Activated CD8-positive, alpha-beta memory T cell treated with anti-CD3 and anti-CD28 coated beads for 36 hours (primary cell): ENCODE measurements at regions not wholly inside any gene's neighbourhood (a gene's known extent, or its start where the extent isn't known, plus 50 kb on each side); places are given as distances from the start of the nearest gene placed in this dataset.
"Not testable (repeated sequence)": the region's sequence is repeated elsewhere in the genome, so short reads cannot be mapped to it uniquely, and the experiment has no call there.

Experiments
- CTCF ChIA-PET: fragments of 350-600 bp; sonication (Branson Sonifier 250); formaldehyde crosslinking; loops from one replicate; lab custom pipeline; 2021; ENCODE audit warnings: antibody characterized with exemption; lab: Charles Lee
- POLR2A ChIA-PET: fragments of 350-600 bp; sonication (Branson Sonifier 250); formaldehyde crosslinking; loops from one replicate; lab custom pipeline; 2021; ENCODE audit warnings: antibody characterized with exemption; lab: Charles Lee

DNA sequence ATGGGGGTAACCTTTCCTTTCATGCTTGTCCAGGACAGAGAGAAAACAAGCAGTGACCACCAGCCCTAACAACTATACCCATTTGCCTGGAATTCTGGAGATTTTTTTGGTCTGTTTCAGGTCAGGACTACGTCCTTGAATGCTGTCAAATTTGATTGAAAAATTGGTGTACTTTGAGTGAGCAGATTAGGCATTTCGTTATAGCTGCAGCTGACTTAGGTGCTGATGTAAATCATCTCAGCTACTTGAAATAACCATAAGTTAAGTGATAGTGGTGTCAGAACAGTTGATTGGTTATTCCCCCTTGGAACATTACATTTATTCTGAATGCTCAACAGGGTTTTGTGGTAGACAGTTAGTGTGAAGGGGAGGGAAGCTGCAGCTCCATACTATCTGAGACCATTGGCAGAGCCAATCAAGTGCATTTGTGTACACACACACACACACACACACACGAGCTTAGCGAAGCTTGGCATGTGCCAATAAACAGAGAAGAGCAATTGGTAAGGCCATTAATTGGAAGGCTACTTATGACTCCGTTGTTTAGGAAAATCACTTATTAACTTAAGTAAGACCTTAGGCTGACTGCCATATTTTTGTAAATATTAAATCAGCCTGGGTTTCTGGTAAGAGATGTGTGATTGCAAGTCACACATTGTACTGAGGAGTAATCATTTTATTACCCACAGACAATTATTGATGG, 447.8 kb downstream of the MFSD1 start:
- ChIA-PET POLR2A (no interaction called here), CTCF (no interaction called here)

DNA sequence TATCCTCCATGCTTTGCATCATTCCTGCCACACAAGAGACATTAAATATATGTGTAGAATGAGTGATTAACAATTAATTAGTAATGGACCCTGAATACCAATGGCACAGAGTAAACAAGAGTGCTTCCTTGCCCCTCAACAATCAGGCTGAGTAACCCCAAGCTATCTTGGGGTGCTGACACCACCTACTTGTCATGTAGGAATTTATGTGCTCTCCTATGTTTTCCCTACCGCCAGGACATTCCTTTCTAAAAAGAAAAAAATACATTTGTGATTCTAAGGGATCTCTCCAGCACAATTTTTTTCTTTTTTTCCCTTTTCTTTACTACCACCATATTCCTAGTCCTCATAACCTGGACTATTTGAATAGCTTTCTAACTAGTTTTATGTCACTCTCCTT, 449.1 kb downstream of the MFSD1 start:
- POLR2A ChIA-PET: no interaction called here
- CTCF ChIA-PET: no interaction called here

- POLR2A ChIA-PET: no interaction called here
- CTCF ChIA-PET: no interaction called here
Observed at GRCh38 chr3:159252274-159252673, 450.4 kb downstream of the MFSD1 start.

DNA sequence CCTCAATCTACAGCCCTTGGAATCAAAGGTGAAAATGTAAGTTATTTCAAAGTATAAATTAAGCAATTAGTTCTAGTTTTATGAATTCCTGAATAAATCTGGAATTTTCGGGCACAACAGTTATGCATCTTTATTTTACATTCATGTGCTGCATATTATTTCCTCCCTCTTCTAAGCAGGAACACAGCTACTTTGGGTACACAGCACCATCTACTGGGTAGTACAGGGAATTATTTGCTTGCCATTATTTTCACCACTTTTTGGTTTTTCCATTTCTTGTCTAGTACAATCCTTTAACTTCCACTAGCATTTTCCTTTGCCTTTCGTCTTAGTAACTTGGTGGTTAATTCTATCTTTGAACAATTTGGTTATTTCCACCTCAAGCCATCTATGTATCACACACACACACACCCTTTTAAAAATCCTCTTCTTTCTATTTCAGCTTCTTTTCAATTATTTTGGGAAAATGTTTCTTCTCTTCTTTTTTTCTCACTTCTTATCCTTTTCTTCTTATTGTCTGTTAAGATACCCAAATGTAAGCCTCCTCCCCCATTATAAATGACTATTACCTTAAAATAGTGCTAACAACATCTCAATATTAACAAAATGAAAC, 451.0 kb downstream of the MFSD1 start:
- CTCF ChIA-PET: no interaction called here
- POLR2A ChIA-PET: no interaction called here

- ChIA-PET CTCF (no interaction called here), POLR2A (no interaction called here)
Observed at GRCh38 chr3:159253860-159254259, 452.0 kb downstream of the MFSD1 start.

- CTCF ChIA-PET: interaction anchor here (0.6 kb wide), 1 partner anchor 547 kb away, joined by 3 read pairs; no protein-coding TSS in a partner anchor
- POLR2A ChIA-PET: no interaction called here
Observed at GRCh38 chr3:159257954-159258353, 456.1 kb downstream of the MFSD1 start.

DNA sequence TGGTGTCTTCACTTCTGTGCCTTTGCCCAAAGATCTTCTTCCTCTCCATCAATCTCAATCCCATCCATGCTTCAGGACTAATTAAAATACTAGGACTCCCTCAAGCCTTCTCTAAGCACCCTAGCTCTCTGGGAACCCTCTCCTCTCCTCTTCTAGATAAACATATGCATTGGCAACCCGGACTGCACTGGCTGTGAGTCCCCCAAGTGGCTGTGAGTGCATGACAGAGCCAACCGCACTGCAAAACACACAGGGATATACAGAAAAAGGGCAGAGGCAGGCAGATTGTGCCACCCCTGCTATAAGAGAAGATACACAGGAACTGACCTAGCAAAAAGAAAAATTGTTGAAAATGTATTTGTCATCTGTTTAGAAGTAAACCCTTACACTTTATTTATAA, 457.1 kb downstream of the MFSD1 start:
- CTCF ChIA-PET: no interaction called here
- POLR2A ChIA-PET: no interaction called here

GRCh38 chr3:159260049-159260662, 458.3 kb downstream of the MFSD1 start:
- POLR2A ChIA-PET: no interaction called here
- CTCF ChIA-PET: interaction anchor here (1.0 to 1.4 kb wide), 3 partner anchors 19 to 413 kb away, joined by 3 to 5 read pairs (median 3); no protein-coding TSS in a partner anchor

- CTCF ChIA-PET: interaction anchor here (0.6 to 1.4 kb wide), 2 partner anchors 343 to 413 kb away, joined by 3 read pairs; no protein-coding TSS in a partner anchor
- POLR2A ChIA-PET: not testable (repeated sequence)
Observed at GRCh38 chr3:159261333-159261732, 459.5 kb downstream of the MFSD1 start.

- ChIA-PET POLR2A (no interaction called here), CTCF (interaction anchor here (2.0 kb wide), 1 partner anchor 541 kb away, joined by 6 read pairs; no protein-coding TSS in a partner anchor)
Observed at GRCh38 chr3:159263750-159264553, 462.1 kb downstream of the MFSD1 start.

GRCh38 chr3:159265705-159266104, 463.9 kb downstream of the MFSD1 start:
- ChIA-PET CTCF (interaction anchor here (0.6 to 2.0 kb wide), 2 partner anchors 158 to 539 kb away, joined by 3 to 6 read pairs; no protein-coding TSS in a partner anchor), POLR2A (no interaction called here)

DNA sequence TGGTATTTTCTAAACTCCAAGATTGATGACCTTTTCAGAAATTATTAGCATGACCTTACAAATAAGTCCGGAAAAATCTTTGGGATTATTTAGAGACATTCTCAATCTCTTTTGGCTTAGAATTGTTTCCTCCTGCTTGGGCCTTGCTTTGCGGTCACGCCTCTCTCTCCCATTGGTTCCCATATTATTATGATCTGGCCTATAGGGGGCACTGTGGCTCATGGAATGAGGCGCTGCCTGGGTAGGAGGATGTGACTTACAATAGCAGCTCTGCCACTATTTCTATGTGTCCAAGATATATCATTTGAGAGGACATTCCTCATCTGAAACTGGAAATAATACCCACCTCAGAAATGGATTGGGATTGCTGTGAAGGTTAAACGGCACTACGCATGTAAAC, 464.9 kb downstream of the MFSD1 start:
- POLR2A ChIA-PET: no interaction called here
- CTCF ChIA-PET: no interaction called here

DNA sequence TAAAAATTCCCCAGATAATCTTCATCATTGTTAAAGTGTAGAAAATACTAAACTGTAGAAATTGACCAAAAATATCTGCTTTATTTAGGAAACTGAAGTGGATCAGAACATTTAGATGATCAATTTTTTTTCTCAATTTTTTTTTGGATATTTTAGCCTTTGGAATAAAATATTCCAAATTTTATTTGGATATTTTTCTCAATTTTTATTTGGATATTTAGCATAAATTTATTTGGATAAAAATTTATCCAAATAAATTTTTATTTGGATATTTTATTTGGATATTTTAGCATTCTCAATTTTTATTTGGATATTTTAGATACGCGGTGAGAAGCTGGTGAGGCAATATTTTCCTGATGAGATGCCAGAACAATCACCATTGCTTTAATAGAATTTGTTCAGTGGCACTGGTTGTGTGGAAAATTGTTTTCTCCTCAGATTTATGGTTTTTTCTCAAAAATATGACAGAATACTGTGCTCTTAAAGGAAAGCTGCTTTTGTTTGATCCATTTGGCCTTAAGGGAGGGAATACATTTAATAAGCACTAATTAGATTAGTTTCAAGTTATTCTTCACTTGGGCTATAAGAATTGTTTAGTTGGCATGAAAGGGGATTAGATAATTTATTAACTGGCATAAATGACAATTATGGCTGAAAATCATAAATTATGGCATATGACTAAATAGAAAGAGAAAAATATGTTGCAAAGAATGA, 470.1 kb downstream of the MFSD1 start:
- ChIA-PET POLR2A (no interaction called here), CTCF (no interaction called here)

DNA sequence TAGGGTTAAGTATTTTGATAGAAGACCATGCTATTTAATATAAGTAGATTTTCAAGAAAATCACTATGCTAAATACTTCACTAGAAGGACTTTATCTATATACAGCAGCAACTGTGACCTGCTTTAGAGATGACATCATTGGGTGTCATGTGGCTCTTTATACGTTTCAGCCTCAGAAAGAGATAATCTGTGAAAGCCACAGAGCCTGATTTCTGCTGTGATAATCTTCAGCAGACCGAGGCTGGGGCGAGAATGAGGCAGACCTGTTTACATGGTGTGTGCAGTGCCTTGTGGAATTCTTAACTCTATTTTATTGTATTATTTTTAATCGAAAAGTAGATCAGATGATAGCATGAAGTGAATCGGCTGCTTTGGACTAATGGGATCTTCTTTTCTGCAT, 471.2 kb downstream of the MFSD1 start:
- CTCF ChIA-PET: no interaction called here
- POLR2A ChIA-PET: no interaction called here

DNA sequence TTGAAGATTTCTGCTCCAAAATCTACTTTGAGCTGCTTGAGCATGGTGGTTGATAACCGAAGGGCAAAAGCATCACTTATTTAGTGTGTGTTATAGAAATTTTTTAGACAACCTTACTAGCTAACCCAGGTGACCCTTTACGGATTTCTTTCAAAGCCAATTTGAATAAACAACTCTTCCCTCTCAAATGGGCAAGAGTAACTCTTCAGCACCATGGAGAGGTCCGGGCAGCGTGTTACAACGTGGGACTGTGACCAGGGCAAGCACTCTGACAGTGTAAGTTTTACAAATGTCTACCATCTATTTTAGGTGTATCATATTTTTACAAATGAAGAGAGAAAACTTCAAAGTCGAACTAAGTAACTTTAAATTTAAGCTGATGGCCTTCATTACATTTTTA, 471.8 kb downstream of the MFSD1 start:
- ChIA-PET POLR2A (no interaction called here), CTCF (no interaction called here)

DNA sequence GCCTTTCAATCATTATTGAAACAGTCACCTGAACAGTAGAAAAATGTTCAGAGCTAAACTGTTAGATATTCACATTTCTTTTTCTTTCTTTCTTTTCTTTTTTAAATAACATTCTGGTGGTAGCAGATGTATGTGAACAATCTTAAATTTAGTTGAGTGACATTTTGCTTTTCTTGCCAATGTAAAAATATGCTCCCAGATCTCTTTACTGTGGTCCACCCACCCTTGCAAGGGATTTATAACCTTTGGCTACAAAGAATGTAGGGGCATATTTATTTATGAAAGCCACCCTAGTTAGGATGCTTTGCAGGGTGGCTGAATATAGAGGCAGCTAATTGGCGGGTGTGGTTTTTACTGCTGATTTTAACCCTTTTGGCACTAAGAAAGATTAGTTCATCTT, 473.9 kb downstream of the MFSD1 start:
- ChIA-PET POLR2A (no interaction called here), CTCF (no interaction called here)

DNA sequence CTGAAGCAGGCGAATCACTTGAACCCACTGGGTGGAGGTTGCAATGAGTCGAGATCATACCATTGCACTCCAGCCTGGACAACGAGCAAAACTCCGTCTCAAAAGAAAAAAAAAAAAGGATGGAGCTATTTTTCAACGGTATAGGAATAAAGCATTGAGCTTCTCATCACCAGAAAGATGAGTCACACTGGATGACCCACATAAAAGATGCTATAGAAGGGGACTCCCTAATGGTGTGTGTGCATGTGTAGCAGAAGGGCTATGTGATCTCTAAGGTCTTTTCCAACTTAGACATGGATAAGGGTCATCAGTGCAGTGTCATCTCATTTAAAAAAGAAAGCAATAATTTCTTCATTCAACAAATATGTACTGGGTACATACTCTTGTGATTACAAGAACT, 476.0 kb downstream of the MFSD1 start:
- POLR2A ChIA-PET: no interaction called here
- CTCF ChIA-PET: no interaction called here

GRCh38 chr3:159280386-159281191, 478.7 kb downstream of the MFSD1 start:
- POLR2A ChIA-PET: no interaction called here
- CTCF ChIA-PET: no interaction called here
